ENCODE measurements at regions not wholly inside any gene's neighbourhood (a gene's known extent, or its start where the extent isn't known, plus 50 kb on each side); places are given as distances from the start of the nearest gene placed in this dataset.

GRCh38 chr6:140437619-140438345 is 1063.3 kb upstream of the CITED2 start:
- H3K27ac ChIP-seq = no peak overlapping the region
- no peak for TF ChIP-seq ZFX (IDR thresholded peaks at IDR 0.05; ENCODE audit: borderline replicate concordance)
- no peak for TF ChIP-seq CTCF (IDR thresholded peaks at IDR 0.05)

DNA sequence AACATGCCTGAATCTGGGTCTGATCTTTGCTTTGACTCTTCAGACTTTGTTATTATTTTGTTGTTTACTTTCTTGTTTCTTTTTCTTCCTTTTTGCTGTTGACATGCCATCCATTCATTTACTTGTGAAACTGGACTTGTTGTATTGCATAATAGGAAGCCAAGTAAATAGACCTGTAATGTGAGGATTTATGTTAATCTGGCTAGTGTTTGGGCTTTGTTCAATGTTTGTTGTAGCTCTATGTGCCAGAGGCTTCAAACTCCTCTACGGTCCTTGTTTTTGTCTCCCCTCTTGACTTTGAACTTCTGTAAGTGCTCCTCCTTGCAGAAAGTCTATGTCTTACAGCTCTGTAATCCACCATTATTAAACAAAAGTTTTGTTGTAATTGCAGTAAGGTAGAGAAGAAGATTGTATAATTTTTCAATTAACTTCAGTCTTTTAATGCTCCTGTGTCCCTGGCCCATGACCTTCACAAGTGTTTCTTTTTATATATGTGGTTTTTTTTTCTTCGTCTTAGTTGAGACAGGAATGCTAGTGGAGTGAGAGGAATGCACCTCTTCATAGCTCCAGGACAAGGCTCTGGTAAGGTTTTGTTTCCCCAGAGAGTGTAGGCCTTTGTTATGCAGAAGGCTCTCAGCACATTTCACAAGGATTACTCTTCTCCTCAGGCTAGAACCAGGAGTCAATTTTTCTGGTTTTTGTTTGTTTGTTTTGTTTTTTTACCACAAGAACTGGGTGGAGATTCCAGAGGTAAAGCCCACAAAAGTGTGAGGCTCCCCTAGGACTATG is 1061.8 kb upstream of the CITED2 start:
- no peak overlapping the region for H3K27ac ChIP-seq

GRCh38 chr6:140434761-140435160 is 1060.3 kb upstream of the CITED2 start:
- H3K27ac ChIP-seq = no peak overlapping the region
- TF ChIP-seq CTCF (IDR thresholded peaks at IDR 0.05) (no peak), ZFX (IDR thresholded peaks at IDR 0.05; ENCODE audit: borderline replicate concordance) (no peak)

More for the DNA sequence above, 1061.8 kb upstream of the CITED2 start:
- no peak for TF ChIP-seq ZFX (IDR thresholded peaks at IDR 0.05; ENCODE audit: borderline replicate concordance)
- TF ChIP-seq CTCF (IDR thresholded peaks at IDR 0.05) = no peak

DNA sequence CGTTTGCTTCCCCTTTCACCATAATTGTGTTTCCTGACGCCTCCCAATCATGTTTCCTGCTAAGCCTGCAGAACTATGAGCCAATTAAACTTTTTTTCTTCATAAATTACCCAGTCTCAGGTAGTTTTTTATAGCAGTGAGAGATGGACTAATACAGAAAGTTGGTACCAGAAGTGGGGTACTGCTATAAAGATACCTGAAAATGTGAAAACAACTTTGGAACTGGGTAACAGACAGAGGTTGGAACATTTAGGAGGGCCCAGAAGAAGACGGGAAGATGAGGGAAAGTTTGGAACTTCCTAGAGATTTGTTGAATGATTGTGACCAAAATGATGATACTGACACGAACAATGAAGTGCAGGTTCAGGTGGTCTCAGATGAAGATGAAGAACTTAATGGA is 1058.6 kb upstream of the CITED2 start:
- H3K27ac ChIP-seq = no peak overlapping the region
- TF ChIP-seq ZFX (IDR thresholded peaks at IDR 0.05; ENCODE audit: borderline replicate concordance) (no peak), CTCF (IDR thresholded peaks at IDR 0.05) (no peak)

GRCh38 chr6:140427842-140428241 is 1053.4 kb upstream of the CITED2 start:
- no peak overlapping the region for H3K27ac ChIP-seq
- TF ChIP-seq ZFX (IDR thresholded peaks at IDR 0.05; ENCODE audit: borderline replicate concordance) (no peak), CTCF (IDR thresholded peaks at IDR 0.05) (peak; percentile 22; the same call in 1 of the 2 replicates)

GRCh38 chr6:140414966-140415620 is 1040.6 kb upstream of the CITED2 start:
- no peak overlapping the region for H3K27ac ChIP-seq
- TF ChIP-seq CTCF (IDR thresholded peaks at IDR 0.05) (no peak), ZFX (IDR thresholded peaks at IDR 0.05; ENCODE audit: borderline replicate concordance) (no peak)
